SK-N-SH (cell line): ENCODE measurements at regions not wholly inside any gene's neighbourhood (a gene's known extent, or its start where the extent isn't known, plus 50 kb on each side); places are given as distances from the start of the nearest gene placed in this dataset.

ENCODE experiments used
- CTCF ChIA-PET: fragments of 300-600, 350-600 bp; formaldehyde crosslinking; extraction: SDS; loops from one replicate; lab custom pipeline; 2021; lab: Yijun Ruan, JAX
- POLR2A ChIA-PET: fragments of 350-600 bp; sonication (Branson Sonifier 250); formaldehyde crosslinking; extraction: SDS; loops from one replicate; lab custom pipeline; 2020; ENCODE audit warnings: antibody characterized with exemption, inconsistent platforms; lab: Yijun Ruan, JAX
- DNase-seq: peaks from one replicate; pipeline ENCODE4 v3.0.0; 2012
- H2AFZ ChIP-seq: fragments of 200-600 bp; sonication (generic); 2 replicates; pipeline ENCODE4 v1.8.1; 2016; ENCODE audit warnings: antibody characterized with exemption, mild to moderate bottlenecking, low read depth
- H3F3A ChIP-seq: fragments of 200-600 bp; sonication (generic); replicated peaks from 2 replicates; pipeline ENCODE3; 2016; ENCODE audit warnings: antibody characterized with exemption, mild to moderate bottlenecking; ENCODE audit not compliant: insufficient read depth
- H3K27ac ChIP-seq, 2 experiments: fragments of 200-500 bp in 1 of 2; fragments of 200-600 bp in 1 of 2; sonication (Bioruptor generic) in 1 of 2; sonication (generic), shearing (Covaris generic) in 1 of 2; 2 replicates each; pipeline versions ENCODE4 v1.5.1 to v1.6.1; 2014 to 2016; ENCODE audit warnings: low read depth in 2 of 2, inconsistent platforms in 1 of 2, low read length in 1 of 2, mild to moderate bottlenecking in 1 of 2, mixed read lengths in 1 of 2
- H3K27me3 ChIP-seq: fragments of 200-600 bp; sonication (generic), shearing (Covaris generic); 2 replicates; pipeline ENCODE4 v1.6.1; 2016; ENCODE audit warnings: mixed run types; ENCODE audit not compliant: insufficient read depth
- H3K36me3 ChIP-seq, 2 experiments: fragments of 200-500 bp in 1 of 2; fragments of 200-600 bp in 1 of 2; sonication (Bioruptor generic) in 1 of 2; sonication (generic) in 1 of 2; replicated peaks in 1 of 2; 2 replicates each; pipeline versions ENCODE3 to v1.5.1; 2014 to 2016; ENCODE audit warnings: low read length in 1 of 2, mild to moderate bottlenecking in 1 of 2; ENCODE audit not compliant: insufficient read depth in 2 of 2, control insufficient read depth in 1 of 2
- H3K4me1 ChIP-seq, 2 experiments: fragments of 200-500 bp in 1 of 2; fragments of 200-600 bp in 1 of 2; sonication (Bioruptor generic) in 1 of 2; sonication (generic), shearing (Covaris generic) in 1 of 2; 2 replicates each; pipeline versions ENCODE4 v1.5.1 to v1.6.1; 2014 to 2016; ENCODE audit warnings: low read depth in 1 of 2, low read length in 1 of 2, mixed run types in 1 of 2; ENCODE audit not compliant: insufficient read depth in 2 of 2, control insufficient read depth in 1 of 2
- H3K4me2 ChIP-seq: fragments of 200-600 bp; sonication (generic), shearing (Covaris generic); 2 replicates; pipeline ENCODE4 v1.6.1; 2017; ENCODE audit warnings: mixed run types
- H3K4me3 ChIP-seq, 2 experiments: fragments of 200-500 bp in 1 of 2; fragments of 200-600 bp in 1 of 2; sonication (Bioruptor generic) in 1 of 2; sonication (generic), shearing (Covaris generic) in 1 of 2; 2 replicates each; pipeline versions ENCODE4 v1.5.1 to v1.8.1; 2014 to 2016; ENCODE audit warnings: low read depth in 2 of 2, inconsistent platforms in 1 of 2, low read length in 1 of 2, mild to moderate bottlenecking in 1 of 2, mixed read lengths in 1 of 2, moderate library complexity in 1 of 2
- H3K79me2 ChIP-seq: fragments of 200-600 bp; sonication (generic); 2 replicates; pipeline ENCODE4 v1.8.1; 2017; ENCODE audit warnings: mild to moderate bottlenecking; ENCODE audit not compliant: insufficient read depth
- H3K9ac ChIP-seq: fragments of 200-600 bp; sonication (generic); 2 replicates; pipeline ENCODE4 v1.6.1; 2017; ENCODE audit warnings: mixed run types
- H3K9me2 ChIP-seq: fragments of 200-600 bp; sonication (generic); 2 replicates; pipeline ENCODE4 v1.6.1; 2017; ENCODE audit warnings: mixed run types
- H3K9me3 ChIP-seq: fragments of 200-600 bp; sonication (generic); 2 replicates; pipeline ENCODE4 v1.6.1; 2017; ENCODE audit warnings: mixed run types, mild to moderate bottlenecking, moderate library complexity
- H4K20me1 ChIP-seq: fragments of 200-600 bp; sonication (generic); 2 replicates; pipeline ENCODE4 v1.6.1; 2017; ENCODE audit warnings: mild to moderate bottlenecking, mixed run types; ENCODE audit not compliant: insufficient read depth
- CHD2 ChIP-seq: fragments of 150-350 bp; IDR thresholded peaks from 2 replicates; pipeline ENCODE4 v1.6.1; 2018; ENCODE audit warnings: low read length; ENCODE audit not compliant: partially characterized antibody
- ELF1 ChIP-seq: IDR thresholded peaks from 2 replicates; pipeline ENCODE4 v1.4.0; 2012
- EZH2phosphoT487 ChIP-seq: fragments of 200-600 bp; sonication (generic); IDR thresholded peaks from 2 replicates; pipeline ENCODE4 v1.6.1; 2017; ENCODE audit warnings: low read depth, mixed run types, mild to moderate bottlenecking, antibody characterized with exemption, moderate library complexity, borderline replicate concordance
- FOSL2 ChIP-seq: IDR thresholded peaks from 2 replicates; pipeline ENCODE4 v1.4.0; 2012; ENCODE audit warnings: low read depth, mild to moderate bottlenecking, moderate library complexity, borderline replicate concordance
- FOXJ3 ChIP-seq: sonication (generic); formaldehyde crosslinking; IDR thresholded peaks from 2 replicates; pipeline ENCODE4 v1.5.1; 2020; ENCODE audit warnings: mild to moderate bottlenecking, missing genetic modification reagents
- GABPA ChIP-seq: IDR thresholded peaks from 2 replicates; pipeline ENCODE4 v1.4.0; 2012; ENCODE audit warnings: low read depth, mild to moderate bottlenecking
- IRF3 ChIP-seq: fragments of 150-350 bp; IDR thresholded peaks from 2 replicates; pipeline ENCODE4 v1.6.1; 2016; ENCODE audit warnings: mild to moderate bottlenecking, low read depth, low read length
- MAX ChIP-seq: IDR thresholded peaks from 2 replicates; pipeline ENCODE4 v1.4.0; 2012; ENCODE audit warnings: low read depth
- NFIC ChIP-seq: IDR thresholded peaks from 2 replicates; pipeline ENCODE4 v1.4.0; 2012; ENCODE audit warnings: borderline replicate concordance
- POLR2AphosphoS5 ChIP-seq: IDR thresholded peaks from 2 replicates; pipeline ENCODE4 v1.6.1; 2012; ENCODE audit warnings: low read depth, low read length
- RAD21 ChIP-seq: IDR thresholded peaks from 2 replicates; pipeline ENCODE4 v1.6.1; 2012; ENCODE audit warnings: mild to moderate bottlenecking, low read length
- RXRA ChIP-seq: IDR thresholded peaks from 2 replicates; pipeline ENCODE4 v1.4.0; 2012; ENCODE audit warnings: low read depth, mild to moderate bottlenecking, borderline replicate concordance
- TCF12 ChIP-seq: IDR thresholded peaks from 2 replicates; pipeline ENCODE4 v1.4.0; 2012
- USF1 ChIP-seq: IDR thresholded peaks from 2 replicates; pipeline ENCODE4 v1.4.0; 2012; ENCODE audit warnings: low read depth, borderline replicate concordance
- USF2 ChIP-seq: fragments of 150-350 bp; IDR thresholded peaks from 2 replicates; pipeline ENCODE4 v1.6.1; 2017; ENCODE audit warnings: antibody characterized with exemption, low read length, low read depth, borderline replicate concordance
- ZBTB33 ChIP-seq: IDR thresholded peaks from 2 replicates; pipeline ENCODE4 v1.4.0; 2012; ENCODE audit warnings: low read depth, borderline replicate concordance
- WGBS: methylation state at CpG from one replicate; pipeline ENCODE4 v1.1.6; 2017; ENCODE audit warnings: low lambda C conversion rate; 5-methylcytosine and 5-hydroxymethylcytosine counted together
- TF ChIP-seq, protein P1 (sequence below): IDR thresholded peaks from 2 replicates; pipeline ENCODE4; 2012
- TF ChIP-seq, protein P2 (sequence below): fragments of 200-600 bp; sonication (generic); IDR thresholded peaks from 2 replicates; pipeline ENCODE4 v1.6.1; 2017; ENCODE audit warnings: antibody characterized with exemption, mild to moderate bottlenecking, moderate library complexity

GRCh38 chr17:73740370-73740769, 96.1 kb upstream of the SDK2 start (continued):
- no peak for TF ChIP-seq ZBTB33
- no peak for TF ChIP-seq NFIC
- no peak for TF ChIP-seq TCF12
- no peak for TF ChIP-seq CHD2
- no peak for TF ChIP-seq FOSL2
- no peak for TF ChIP-seq USF1

DNA sequence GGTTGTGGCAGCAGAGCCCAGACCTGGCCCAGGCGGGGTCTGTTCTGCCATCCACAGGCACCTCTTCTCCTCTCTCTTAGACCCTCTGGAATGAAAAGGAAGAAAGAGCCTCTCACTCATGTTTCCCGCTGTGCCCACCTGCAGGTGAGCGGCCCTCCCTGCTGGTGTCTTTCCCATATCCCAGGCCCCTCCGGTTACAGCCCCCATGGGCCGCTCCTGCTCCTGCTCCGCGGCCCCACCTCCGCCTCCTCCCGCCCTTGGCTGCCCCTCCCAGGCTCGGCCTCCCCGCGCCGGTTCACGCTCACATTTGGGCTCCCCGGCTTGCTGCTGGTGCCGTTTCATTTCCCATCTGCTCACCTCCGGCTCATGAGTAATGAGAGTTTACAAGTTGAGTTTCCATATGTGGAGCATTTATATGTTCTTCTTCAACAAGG, 98.7 kb upstream of the SDK2 start:
- 81% methylated on average over 17 of the region's 17 CpGs for WGBS
- Histone ChIP-seq H3K27ac (no peak overlapping the region), H3K27me3 (no peaks in the 10 kb centered on the region), H3K79me2 (no peaks in the 10 kb centered on the region), H3K4me3 (no peak overlapping the region), H3K9ac (no peak overlapping the region), H4K20me1 (no peaks in the 10 kb centered on the region), H3K4me1 (no peaks in the 10 kb centered on the region), H3K9me3 (peaks cover under 1% of the 10 kb centered on the region; the same call in 1 of the 2 replicates), H3K36me3 (no peaks in the 10 kb centered on the region), H3F3A (no peaks in the 10 kb centered on the region), H3K4me2 (no peak overlapping the region), H3K9me2 (no peaks in the 10 kb centered on the region), H2AFZ (no peak overlapping the region)
- CTCF ChIA-PET: no interaction called here
- POLR2A ChIA-PET: no interaction called here
- no peak for TF ChIP-seq POLR2AphosphoS5
- TF ChIP-seq TCF12: no peak
- no peak for TF ChIP-seq GABPA
- TF ChIP-seq, protein P1, sequence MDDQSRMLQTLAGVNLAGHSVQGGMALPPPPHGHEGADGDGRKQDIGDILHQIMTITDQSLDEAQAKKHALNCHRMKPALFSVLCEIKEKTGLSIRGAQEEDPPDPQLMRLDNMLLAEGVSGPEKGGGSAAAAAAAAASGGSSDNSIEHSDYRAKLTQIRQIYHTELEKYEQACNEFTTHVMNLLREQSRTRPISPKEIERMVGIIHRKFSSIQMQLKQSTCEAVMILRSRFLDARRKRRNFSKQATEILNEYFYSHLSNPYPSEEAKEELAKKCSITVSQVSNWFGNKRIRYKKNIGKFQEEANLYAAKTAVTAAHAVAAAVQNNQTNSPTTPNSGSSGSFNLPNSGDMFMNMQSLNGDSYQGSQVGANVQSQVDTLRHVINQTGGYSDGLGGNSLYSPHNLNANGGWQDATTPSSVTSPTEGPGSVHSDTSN: no peak
- no peak for TF ChIP-seq RXRA
- no peak for TF ChIP-seq USF2
- TF ChIP-seq, protein P2, sequence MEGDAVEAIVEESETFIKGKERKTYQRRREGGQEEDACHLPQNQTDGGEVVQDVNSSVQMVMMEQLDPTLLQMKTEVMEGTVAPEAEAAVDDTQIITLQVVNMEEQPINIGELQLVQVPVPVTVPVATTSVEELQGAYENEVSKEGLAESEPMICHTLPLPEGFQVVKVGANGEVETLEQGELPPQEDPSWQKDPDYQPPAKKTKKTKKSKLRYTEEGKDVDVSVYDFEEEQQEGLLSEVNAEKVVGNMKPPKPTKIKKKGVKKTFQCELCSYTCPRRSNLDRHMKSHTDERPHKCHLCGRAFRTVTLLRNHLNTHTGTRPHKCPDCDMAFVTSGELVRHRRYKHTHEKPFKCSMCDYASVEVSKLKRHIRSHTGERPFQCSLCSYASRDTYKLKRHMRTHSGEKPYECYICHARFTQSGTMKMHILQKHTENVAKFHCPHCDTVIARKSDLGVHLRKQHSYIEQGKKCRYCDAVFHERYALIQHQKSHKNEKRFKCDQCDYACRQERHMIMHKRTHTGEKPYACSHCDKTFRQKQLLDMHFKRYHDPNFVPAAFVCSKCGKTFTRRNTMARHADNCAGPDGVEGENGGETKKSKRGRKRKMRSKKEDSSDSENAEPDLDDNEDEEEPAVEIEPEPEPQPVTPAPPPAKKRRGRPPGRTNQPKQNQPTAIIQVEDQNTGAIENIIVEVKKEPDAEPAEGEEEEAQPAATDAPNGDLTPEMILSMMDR: no peak
- TF ChIP-seq RAD21: no peak
- no peak for TF ChIP-seq FOSL2
- TF ChIP-seq EZH2phosphoT487: no peak
- no peak for TF ChIP-seq FOXJ3 (CRISPR knock-in tag)
- TF ChIP-seq MAX: no peak
- no peak for TF ChIP-seq IRF3
- no peak for TF ChIP-seq ZBTB33
- no peak for TF ChIP-seq ELF1
- DNase-seq: no peak
